GM18909 (cell line): ENCODE measurements at regions not wholly inside any gene's neighbourhood (a gene's known extent, or its start where the extent isn't known, plus 50 kb on each side); places are given as distances from the start of the nearest gene placed in this dataset.
"Not testable (repeated sequence)": the region's sequence is repeated elsewhere in the genome, so short reads cannot be mapped to it uniquely, and the experiment has no call there.

Experiments
- ATAC-seq: cut with Tn5 transposase; IDR thresholded peaks from one replicate; pipeline ENCODE4 v1.9.1; 2021; ENCODE audit warnings: mild to moderate bottlenecking; ENCODE audit not compliant: unreplicated experiment, poor library complexity

- ATAC-seq, result no peak
These were observed 52.3 kb upstream of the COL5A2 start for GRCh38 chr2:189231719-189232323.

GRCh38 chr2:189232759-189233406 is 53.3 kb upstream of the COL5A2 start:
- ATAC-seq, result peak; percentile 87

DNA sequence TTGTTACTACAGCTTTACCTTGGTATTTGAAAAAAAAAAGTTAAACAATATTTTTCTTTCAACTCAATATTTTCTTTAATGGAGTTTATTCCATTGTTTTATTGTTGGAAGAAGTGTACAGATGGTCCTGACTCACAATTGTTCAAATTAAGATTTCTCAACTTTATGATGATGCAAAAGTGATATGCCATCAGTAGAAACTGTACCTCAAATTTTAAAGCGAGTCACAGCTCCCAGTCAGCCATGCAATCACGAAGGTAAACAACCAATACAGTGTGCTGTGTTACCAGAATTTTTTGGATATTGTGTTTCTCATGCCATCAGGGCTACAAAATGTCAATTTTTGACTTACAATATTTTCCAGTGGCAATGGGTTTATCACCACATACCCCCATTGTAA is 54.0 kb upstream of the COL5A2 start:
- ATAC-seq, result no peak

- ATAC-seq, result no peak
These were observed 55.4 kb upstream of the COL5A2 start for GRCh38 chr2:189234991-189235390.

DNA sequence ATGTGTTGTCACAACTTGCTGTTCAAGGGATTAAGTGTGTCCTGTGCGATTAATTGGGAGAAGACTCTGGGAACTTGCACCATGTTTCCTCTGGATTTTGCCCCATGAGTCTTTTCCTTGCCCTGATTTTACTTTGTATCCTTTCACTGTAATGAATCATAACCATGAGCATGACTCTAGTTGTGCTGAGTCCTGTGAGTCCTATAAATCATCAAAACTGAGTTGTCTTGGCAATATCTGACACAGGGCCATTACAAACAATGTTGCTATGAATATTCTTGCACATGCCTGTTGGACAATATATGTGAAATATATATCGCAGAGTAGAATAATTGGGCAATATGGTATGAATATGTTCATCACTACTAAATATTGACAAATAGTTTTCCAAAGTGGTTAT is 56.5 kb upstream of the COL5A2 start:
- no peak for ATAC-seq

DNA sequence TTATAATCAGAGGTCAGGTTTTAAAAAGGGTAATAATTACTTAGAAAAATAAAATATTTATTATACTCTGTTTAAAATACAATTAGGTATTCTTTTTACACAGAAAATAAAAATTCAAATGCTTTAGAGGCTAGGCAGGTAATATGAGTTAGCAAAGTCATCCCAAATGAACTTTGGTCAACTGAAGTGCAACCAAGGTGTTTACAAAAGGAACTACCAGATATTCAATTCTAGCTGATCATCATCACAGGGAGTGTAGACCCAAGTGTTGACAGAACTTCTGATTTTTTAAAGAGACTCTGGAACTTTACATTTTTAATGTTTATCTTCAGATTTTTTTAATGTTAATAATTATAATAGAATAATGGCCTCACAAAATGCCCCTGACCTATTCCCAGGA is 59.3 kb upstream of the COL5A2 start:
- no peak for ATAC-seq

DNA sequence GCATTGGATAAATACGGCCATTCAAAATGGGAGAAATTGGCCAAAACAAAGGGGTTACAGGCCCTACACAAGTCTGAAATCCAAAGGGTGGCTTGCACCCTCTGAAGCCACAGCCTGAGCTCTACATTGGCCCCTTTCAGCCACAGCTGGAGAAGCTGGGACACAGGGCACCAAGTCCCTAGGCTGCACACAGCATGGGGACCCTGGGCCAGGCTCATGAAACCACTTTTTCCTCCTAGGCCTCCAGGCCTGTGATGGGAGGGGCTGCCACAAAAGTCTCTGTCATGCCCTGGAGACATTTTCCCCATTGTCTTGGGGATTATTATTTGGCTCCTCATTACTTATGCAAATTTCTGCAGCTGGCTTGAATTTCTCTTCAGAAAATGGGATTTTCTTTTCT is 64.3 kb upstream of the COL5A2 start:
- not testable (repeated sequence) for ATAC-seq

GRCh38 chr2:189247276-189247675 is 67.7 kb upstream of the COL5A2 start:
- no peak for ATAC-seq

DNA sequence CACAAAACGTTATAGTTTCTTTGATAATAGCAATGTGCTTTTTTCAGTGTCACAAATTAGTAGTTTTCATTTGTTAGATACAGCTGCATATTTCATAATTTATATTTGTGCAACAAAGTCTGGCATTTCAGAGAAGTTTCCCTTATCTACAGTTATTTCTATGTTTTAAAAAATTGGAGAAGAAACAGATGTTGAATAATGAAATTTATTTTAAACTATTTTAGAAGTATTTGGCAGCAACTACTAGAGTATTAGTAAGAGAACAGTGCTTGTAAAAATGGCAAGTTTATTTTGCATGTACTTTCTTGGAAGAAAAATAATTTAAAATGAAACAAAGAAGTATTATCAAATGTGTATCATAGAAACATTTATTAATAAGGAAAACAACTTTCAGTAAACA is 68.6 kb upstream of the COL5A2 start:
- no peak for ATAC-seq

GRCh38 chr2:189249171-189249570 is 69.6 kb upstream of the COL5A2 start:
- ATAC-seq, result no peak

DNA sequence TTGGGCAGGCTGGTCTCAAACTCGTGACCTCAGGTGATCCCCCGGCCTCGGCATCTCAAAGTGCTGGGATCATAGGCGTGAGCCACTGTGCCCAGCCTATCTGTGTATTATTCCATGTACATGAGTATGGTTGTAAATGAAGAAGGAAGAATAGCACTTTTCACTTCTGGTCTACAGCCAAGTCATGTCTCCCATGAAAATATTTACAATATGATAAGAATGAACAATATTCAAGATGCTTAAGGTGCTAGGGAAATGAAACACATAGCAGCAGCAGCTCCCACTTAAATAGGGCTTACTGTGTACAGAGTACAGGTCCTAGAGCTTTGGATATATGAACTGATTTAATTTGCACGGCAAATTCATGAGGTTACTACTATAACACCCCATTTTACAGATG is 70.3 kb upstream of the COL5A2 start:
- no peak for ATAC-seq

GRCh38 chr2:189252991-189253675 is 73.6 kb upstream of the COL5A2 start:
- ATAC-seq, result no peak

- no peak for ATAC-seq
These were observed 74.3 kb upstream of the COL5A2 start for GRCh38 chr2:189253836-189254235.

- ATAC-seq, result no peak
These were observed 74.8 kb upstream of the COL5A2 start for GRCh38 chr2:189254268-189254883.

GRCh38 chr2:189255711-189256110 is 76.2 kb upstream of the COL5A2 start:
- no peak for ATAC-seq

GRCh38 chr2:189258616-189259365 is 79.2 kb upstream of the COL5A2 start:
- no peak for ATAC-seq

GRCh38 chr2:189260361-189260814 is 80.8 kb upstream of the COL5A2 start:
- no peak for ATAC-seq

- no peak for ATAC-seq
These were observed 81.9 kb upstream of the COL5A2 start for GRCh38 chr2:189261431-189261841.

DNA sequence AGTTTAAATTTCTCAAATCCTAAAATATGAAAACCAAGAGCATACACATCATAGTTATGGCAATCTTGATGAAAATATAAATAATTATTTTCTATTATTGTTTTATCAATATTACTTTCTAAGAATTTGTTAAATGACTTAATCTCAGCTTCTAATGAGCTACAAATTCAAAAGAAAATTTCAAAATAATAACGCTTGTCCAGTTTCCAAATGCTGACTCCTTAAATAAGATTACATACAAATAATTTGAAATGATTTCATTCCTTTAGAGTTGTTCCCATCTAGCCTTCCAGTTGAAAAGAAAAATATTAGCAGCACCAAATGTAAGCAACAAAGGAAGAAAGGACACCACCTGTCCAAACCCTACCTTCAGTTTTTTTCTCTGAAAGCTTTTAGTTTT is 82.4 kb upstream of the COL5A2 start:
- no peak for ATAC-seq

DNA sequence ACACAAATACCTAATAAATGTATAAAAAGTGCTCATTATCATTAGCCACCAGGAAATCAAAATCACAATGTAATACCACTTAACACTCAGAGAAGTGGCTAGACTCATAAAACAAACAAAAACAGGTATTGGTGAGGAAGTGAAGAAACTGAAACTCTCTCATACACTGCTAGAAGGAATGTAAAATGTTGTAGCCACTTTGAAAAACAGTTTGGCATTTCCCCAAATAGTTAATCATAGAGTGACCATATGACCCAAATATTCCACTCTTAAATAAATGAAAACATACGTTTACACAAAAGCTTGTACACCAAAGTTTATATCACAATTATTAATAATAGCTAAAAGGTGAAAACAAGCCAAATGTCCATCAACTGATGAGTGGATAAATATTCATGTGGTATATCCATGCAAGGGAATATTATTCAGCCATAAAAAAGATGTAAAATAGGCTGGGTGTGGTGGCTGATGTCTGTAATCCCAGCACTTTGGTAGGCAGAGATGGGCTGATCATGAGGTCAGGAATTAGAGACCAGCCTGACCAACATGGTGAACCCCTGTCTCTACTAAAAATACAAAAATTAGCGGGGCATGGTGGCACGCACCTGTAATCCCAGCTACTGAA is 86.2 kb upstream of the COL5A2 start:
- no peak for ATAC-seq
